OCI-LY7 (cell line): ENCODE measurements at regions not wholly inside any gene's neighbourhood (a gene's known extent, or its start where the extent isn't known, plus 50 kb on each side); places are given as distances from the start of the nearest gene placed in this dataset.

Source experiments
- BruUV-seq: library from RNA; stranded (reverse); fragments of 400-500 nt; replicated peaks from 2 replicates; lab custom pipeline; 2021; lab: Mats Ljungman, UMichigan
- CTCF ChIA-PET: fragments of 300-600 bp; sonication (Branson Sonifier 250); formaldehyde crosslinking; loops from one replicate; lab custom pipeline; 2022; ENCODE audit warnings: antibody characterized with exemption; ENCODE audit not compliant: unreplicated experiment; lab: Charles Lee
- POLR2A ChIA-PET: fragments of 300-600 bp; sonication (Branson Sonifier 250); formaldehyde crosslinking; loops from one replicate; lab custom pipeline; 2022; ENCODE audit warnings: antibody characterized with exemption; lab: Charles Lee
- DNase-seq: peaks from one replicate; pipeline ENCODE4 v3.0.0-alpha.2; 2015; ENCODE audit warnings: low spot score
- H2AFZ ChIP-seq: fragments of 200-600 bp; sonication (generic), shearing (Covaris generic); 2 replicates; pipeline ENCODE4 v1.6.1; 2014; ENCODE audit warnings: mild to moderate bottlenecking, antibody characterized with exemption, low read length, moderate library complexity
- H3K27ac ChIP-seq: fragments of 200-600 bp; sonication (generic); 2 replicates; pipeline ENCODE4 v1.5.1; 2014; ENCODE audit warnings: mixed run types, low read depth, mild to moderate bottlenecking, moderate library complexity, low read length, inconsistent platforms; ENCODE audit not compliant: poor library complexity, severe bottlenecking
- H3K36me3 ChIP-seq: fragments of 200-600 bp; sonication (generic); 2 replicates; pipeline ENCODE4 v1.6.1; 2014; ENCODE audit warnings: mild to moderate bottlenecking, antibody characterized with exemption, low read length, moderate library complexity, mixed read lengths; ENCODE audit not compliant: insufficient read depth
- H3K4me1 ChIP-seq: fragments of 200-600 bp; sonication (generic); 2 replicates; pipeline ENCODE4 v1.5.1; 2014; ENCODE audit warnings: mild to moderate bottlenecking, low read length; ENCODE audit not compliant: insufficient read depth, poor library complexity, severe bottlenecking
- H3K4me2 ChIP-seq: fragments of 200-600 bp; sonication (generic); 2 replicates; pipeline ENCODE4 v1.6.1; 2014; ENCODE audit warnings: mild to moderate bottlenecking, low read length
- H3K4me3 ChIP-seq: fragments of 200-600 bp; sonication (generic); 2 replicates; pipeline ENCODE4 v1.5.1; 2014; ENCODE audit warnings: mild to moderate bottlenecking, low read depth, low read length; ENCODE audit not compliant: poor library complexity, severe bottlenecking
- H3K79me2 ChIP-seq: fragments of 200-600 bp; sonication (generic); 2 replicates; pipeline ENCODE4 v1.6.1; 2016; ENCODE audit warnings: low read depth, mild to moderate bottlenecking, low read length, moderate library complexity, mixed read lengths; ENCODE audit not compliant: insufficient read depth
- H3K9me2 ChIP-seq: fragments of 200-600 bp; sonication (generic); 2 replicates; pipeline ENCODE4 v1.6.1; 2016; ENCODE audit warnings: mild to moderate bottlenecking, low read length, mixed read lengths; ENCODE audit not compliant: insufficient read depth
- H3K9me3 ChIP-seq: fragments of 200-600 bp; sonication (generic); 2 replicates; pipeline ENCODE4 v1.6.1; 2014; ENCODE audit warnings: mild to moderate bottlenecking, mixed run types, low read length, mixed read lengths
- H4K20me1 ChIP-seq: fragments of 200-600 bp; sonication (generic); 2 replicates; pipeline ENCODE4 v1.6.1; 2014; ENCODE audit warnings: mild to moderate bottlenecking, antibody characterized with exemption, low read length, moderate library complexity, mixed read lengths; ENCODE audit not compliant: insufficient read depth
- EZH2phosphoT487 ChIP-seq: fragments of 200-600 bp; sonication (generic); IDR thresholded peaks from 2 replicates; pipeline ENCODE4 v1.6.1; 2018; ENCODE audit warnings: low read depth, borderline replicate concordance, mild to moderate bottlenecking, mixed run types, antibody characterized with exemption, low read length, moderate library complexity, mixed read lengths
- intact Hi-C: fragments of 100-400 bp; cut with micrococcal nuclease; formaldehyde crosslinking; loops from one replicate; pipeline ENCODE4 v1.10.0; 2022; ENCODE audit not compliant: unreplicated experiment
- TF ChIP-seq, protein P1 (sequence below): fragments of 200-600 bp; sonication (generic); conservative IDR thresholded peaks from 2 replicates; pipeline ENCODE4 v1.5.1; 2014; ENCODE audit warnings: mild to moderate bottlenecking, antibody characterized with exemption, low read length, moderate library complexity, mixed read lengths

DNA sequence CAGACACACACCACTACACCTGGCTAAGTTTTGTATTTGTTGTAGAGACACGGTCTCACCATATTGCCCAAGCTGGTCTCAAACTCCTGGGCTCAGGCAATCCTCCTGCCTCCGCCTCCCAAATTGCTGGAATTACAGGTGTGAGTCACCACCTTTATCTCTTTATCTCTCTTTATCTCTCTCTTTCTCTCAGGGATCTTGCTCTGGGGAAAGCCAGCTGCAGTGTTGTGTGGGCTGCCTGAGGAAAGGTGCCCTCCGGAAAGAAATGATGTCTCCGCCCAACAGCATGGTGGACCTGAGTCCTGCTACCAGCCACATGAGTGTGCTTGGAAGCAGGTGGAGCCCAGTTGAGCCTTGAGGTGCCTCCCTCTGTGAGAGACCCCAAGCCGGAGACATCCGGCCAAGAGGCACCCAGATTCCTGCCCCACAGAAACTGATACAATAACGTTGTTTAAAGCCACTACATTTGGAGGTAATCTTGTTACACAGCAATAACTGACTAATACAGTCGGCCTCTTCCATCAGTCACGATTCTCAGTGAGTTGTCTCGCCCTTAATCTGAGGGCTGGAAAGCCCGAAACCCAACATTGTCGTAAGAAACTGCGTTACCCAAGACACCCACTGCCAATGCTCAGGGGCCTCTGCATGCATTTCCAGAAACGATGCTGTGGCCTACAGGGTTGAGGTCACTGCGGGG lies 68.0 kb upstream of the RPH3AL start:
- no peak for DNase-seq
- intact Hi-C loops = no loop called here
- Histone ChIP-seq H3K4me3 (no peak overlapping the region), H3K4me2 (no peak overlapping the region), H3K9me3 (no peaks in the 10 kb centered on the region), H3K4me1 (peaks cover 30% of the 10 kb centered on the region), H3K36me3 (no peaks in the 10 kb centered on the region), H3K79me2 (no peaks in the 10 kb centered on the region; the same call in 1 of the 2 replicates), H2AFZ (no peak overlapping the region), H3K27ac (no peak overlapping the region), H4K20me1 (no peaks in the 10 kb centered on the region), H3K9me2 (no peaks in the 10 kb centered on the region)
- TF ChIP-seq EZH2phosphoT487 = no peak
- TF ChIP-seq, protein P1, sequence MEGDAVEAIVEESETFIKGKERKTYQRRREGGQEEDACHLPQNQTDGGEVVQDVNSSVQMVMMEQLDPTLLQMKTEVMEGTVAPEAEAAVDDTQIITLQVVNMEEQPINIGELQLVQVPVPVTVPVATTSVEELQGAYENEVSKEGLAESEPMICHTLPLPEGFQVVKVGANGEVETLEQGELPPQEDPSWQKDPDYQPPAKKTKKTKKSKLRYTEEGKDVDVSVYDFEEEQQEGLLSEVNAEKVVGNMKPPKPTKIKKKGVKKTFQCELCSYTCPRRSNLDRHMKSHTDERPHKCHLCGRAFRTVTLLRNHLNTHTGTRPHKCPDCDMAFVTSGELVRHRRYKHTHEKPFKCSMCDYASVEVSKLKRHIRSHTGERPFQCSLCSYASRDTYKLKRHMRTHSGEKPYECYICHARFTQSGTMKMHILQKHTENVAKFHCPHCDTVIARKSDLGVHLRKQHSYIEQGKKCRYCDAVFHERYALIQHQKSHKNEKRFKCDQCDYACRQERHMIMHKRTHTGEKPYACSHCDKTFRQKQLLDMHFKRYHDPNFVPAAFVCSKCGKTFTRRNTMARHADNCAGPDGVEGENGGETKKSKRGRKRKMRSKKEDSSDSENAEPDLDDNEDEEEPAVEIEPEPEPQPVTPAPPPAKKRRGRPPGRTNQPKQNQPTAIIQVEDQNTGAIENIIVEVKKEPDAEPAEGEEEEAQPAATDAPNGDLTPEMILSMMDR = no peak
- ChIA-PET CTCF (interaction anchor here (0.6 kb wide), 1 partner anchor 279 kb away, joined by 3 read pairs; no protein-coding TSS in a partner anchor), POLR2A (no interaction called here)
- BruUV-seq = no TSS peak

DNA sequence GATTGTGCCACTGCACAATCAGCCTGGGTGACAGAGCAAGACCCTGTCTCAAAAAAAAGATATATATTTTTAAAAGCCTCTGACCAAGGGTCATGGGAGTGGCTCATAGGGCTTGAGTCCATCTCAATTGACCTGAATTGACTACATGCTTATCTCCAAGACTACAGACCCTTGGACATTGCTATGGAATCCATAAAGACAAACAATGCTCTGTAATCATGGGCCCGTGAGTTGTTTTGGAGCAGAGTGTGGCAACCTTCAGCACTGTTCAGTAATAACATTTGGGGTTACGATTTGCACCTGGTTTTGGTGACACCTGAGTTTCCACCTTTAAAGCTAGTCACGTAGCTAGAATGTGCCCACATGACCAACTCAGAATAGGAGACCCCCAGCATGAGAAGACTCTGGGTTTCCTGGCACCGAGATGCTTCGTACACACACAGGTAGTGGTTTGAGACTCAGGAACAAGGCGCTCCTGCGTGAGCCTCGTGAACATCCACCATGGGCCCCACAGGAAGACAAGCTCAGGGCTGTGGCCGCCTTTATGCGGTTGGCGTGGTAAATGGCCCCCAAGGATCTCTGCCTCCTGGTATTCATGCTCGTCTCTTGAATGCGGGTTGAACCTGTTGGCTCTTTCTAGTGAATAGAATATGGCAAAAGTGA lies 66.6 kb upstream of the RPH3AL start:
- Histone ChIP-seq H2AFZ (no peak overlapping the region), H3K4me1 (peaks cover 33% of the 10 kb centered on the region), H3K36me3 (no peaks in the 10 kb centered on the region), H3K9me2 (no peaks in the 10 kb centered on the region), H3K4me3 (no peak overlapping the region), H3K79me2 (no peaks in the 10 kb centered on the region; the same call in 1 of the 2 replicates), H3K27ac (no peak overlapping the region), H3K9me3 (no peaks in the 10 kb centered on the region), H3K4me2 (no peak overlapping the region), H4K20me1 (no peaks in the 10 kb centered on the region)
- BruUV-seq = no TSS peak
- ChIA-PET CTCF (interaction anchor here (0.5 kb wide), 1 partner anchor 1632 kb away, joined by 3 read pairs; no protein-coding TSS in a partner anchor), POLR2A (no interaction called here)
- no peak for TF ChIP-seq EZH2phosphoT487
- TF ChIP-seq, protein P1 = no peak
- intact Hi-C loops = no loop called here
- DNase-seq = no peak

DNA sequence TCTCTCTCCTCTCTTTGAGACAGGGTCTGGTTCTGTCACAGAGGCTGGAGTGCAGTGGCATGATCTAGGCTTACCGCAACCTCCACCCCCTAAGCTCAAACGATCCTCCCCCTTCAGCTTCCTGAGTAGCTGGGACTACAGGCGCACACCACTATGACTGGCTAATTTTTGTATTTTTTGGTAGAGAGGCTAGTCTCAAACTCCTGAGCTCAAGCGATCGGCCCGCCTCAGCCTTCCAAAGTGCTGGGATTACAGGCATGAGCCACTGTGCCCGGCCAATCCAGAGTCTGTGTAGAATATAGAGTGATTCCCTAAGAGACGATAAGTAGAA lies 65.8 kb upstream of the RPH3AL start:
- no TSS peak for BruUV-seq
- no peaks in the 10 kb centered on the region for H3K9me2 ChIP-seq
- no peak overlapping the region for H2AFZ ChIP-seq
- H4K20me1 ChIP-seq = no peaks in the 10 kb centered on the region
- H3K79me2 ChIP-seq = no peaks in the 10 kb centered on the region; the same call in 1 of the 2 replicates
- H3K9me3 ChIP-seq = no peaks in the 10 kb centered on the region
- H3K4me3 ChIP-seq = no peak overlapping the region
- no peak overlapping the region for H3K4me2 ChIP-seq
- H3K4me1 ChIP-seq = peaks cover 33% of the 10 kb centered on the region
- ChIA-PET POLR2A (no interaction called here), CTCF (no interaction called here)
- TF ChIP-seq, protein P1 = no peak
- TF ChIP-seq EZH2phosphoT487 = no peak
- no peak overlapping the region for H3K27ac ChIP-seq
- H3K36me3 ChIP-seq = no peaks in the 10 kb centered on the region
- intact Hi-C loops = no loop called here
- no peak for DNase-seq
